NB4 (cell line): ENCODE measurements at regions not wholly inside any gene's neighbourhood (a gene's known extent, or its start where the extent isn't known, plus 50 kb on each side); places are given as distances from the start of the nearest gene placed in this dataset.

Source experiments
- DNase-seq: peaks from one replicate; pipeline ENCODE4 v3.0.0; 2010; ENCODE audit warnings: low read depth
- H3K4me3 ChIP-seq: one replicate; pipeline ENCODE4 v1.5.1; 2011; ENCODE audit warnings: mild to moderate bottlenecking, low read depth, low read length, moderate library complexity
- MYC ChIP-seq: IDR thresholded peaks from 2 replicates; pipeline ENCODE4 v1.6.1; 2011; ENCODE audit warnings: low read depth, low read length
- POLR2A ChIP-seq: IDR thresholded peaks from 2 replicates; pipeline ENCODE4 v1.6.1; 2011; ENCODE audit warnings: mild to moderate bottlenecking; ENCODE audit not compliant: insufficient read length; ENCODE audit errors: extremely low read depth
- TF ChIP-seq, protein P1 (sequence below): IDR thresholded peaks from one replicate; pipeline ENCODE4 v1.5.1; 2012; ENCODE audit warnings: low read depth, low read length
- TF ChIP-seq, protein P2 (sequence below): IDR thresholded peaks from 2 replicates; pipeline ENCODE4 v1.6.1; 2011; ENCODE audit warnings: low read depth, low read length

DNA sequence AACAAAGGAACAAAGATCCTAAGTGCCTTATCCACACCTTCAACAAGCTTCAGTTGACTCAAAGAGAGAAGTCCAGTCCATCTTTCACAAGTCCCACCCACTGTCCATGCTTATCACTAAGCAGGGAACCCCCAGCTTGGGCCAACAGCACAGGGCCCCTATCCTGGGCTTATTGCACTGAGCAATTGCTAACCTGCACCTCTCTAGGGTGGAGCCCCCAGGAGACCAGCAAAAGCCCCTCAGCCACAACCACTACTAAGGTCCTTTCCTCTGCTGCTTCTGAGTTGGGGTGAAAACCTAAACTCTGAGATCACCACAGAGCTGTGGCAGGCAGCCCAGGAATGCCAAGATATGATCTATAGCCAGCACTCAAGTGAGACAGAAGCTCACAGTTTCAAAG lies 96.7 kb upstream of the PBDC1 start:
- TF ChIP-seq POLR2A: no peak
- TF ChIP-seq, protein P1, sequence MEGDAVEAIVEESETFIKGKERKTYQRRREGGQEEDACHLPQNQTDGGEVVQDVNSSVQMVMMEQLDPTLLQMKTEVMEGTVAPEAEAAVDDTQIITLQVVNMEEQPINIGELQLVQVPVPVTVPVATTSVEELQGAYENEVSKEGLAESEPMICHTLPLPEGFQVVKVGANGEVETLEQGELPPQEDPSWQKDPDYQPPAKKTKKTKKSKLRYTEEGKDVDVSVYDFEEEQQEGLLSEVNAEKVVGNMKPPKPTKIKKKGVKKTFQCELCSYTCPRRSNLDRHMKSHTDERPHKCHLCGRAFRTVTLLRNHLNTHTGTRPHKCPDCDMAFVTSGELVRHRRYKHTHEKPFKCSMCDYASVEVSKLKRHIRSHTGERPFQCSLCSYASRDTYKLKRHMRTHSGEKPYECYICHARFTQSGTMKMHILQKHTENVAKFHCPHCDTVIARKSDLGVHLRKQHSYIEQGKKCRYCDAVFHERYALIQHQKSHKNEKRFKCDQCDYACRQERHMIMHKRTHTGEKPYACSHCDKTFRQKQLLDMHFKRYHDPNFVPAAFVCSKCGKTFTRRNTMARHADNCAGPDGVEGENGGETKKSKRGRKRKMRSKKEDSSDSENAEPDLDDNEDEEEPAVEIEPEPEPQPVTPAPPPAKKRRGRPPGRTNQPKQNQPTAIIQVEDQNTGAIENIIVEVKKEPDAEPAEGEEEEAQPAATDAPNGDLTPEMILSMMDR: no peak
- DNase-seq: no peak
- H3K4me3 ChIP-seq: no peak overlapping the region

DNA sequence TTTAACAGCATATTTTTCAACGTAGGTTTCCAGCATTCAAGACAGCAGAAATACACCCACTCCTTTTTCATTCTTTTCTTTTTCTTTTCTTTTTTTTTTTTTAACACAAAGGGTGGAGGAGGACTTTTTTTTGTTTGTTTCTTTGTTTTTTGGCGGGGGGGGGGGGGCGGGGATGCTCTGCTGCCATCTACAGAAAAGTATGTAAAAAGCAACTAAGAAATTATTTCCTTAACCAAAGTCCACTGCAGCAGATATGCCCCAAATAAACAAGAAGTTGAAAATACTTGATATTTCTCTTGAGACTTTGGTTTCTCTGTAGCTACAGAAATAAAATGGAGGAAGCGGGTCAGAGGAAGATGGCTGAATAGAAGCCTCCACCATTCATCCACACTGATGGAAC lies 63.2 kb upstream of the PBDC1 start:
- no peak overlapping the region for H3K4me3 ChIP-seq
- no peak for DNase-seq
- TF ChIP-seq, protein P2, sequence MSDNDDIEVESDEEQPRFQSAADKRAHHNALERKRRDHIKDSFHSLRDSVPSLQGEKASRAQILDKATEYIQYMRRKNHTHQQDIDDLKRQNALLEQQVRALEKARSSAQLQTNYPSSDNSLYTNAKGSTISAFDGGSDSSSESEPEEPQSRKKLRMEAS: no peak
- TF ChIP-seq, protein P1: no peak
- TF ChIP-seq MYC (no peak), POLR2A (no peak)
